Activated naive CD8-positive, alpha-beta T cell (primary cell): ENCODE measurements at regions not wholly inside any gene's neighbourhood (a gene's known extent, or its start where the extent isn't known, plus 50 kb on each side); places are given as distances from the start of the nearest gene placed in this dataset.

Source experiments
- H3K27ac Mint-ChIP-seq: one replicate; pipeline ENCODE4 v1.8.0; 2021; ENCODE audit warnings: mixed read lengths
- H3K27me3 Mint-ChIP-seq: one replicate; pipeline ENCODE4 v1.8.0; 2021; ENCODE audit warnings: mixed read lengths
- H3K36me3 Mint-ChIP-seq: one replicate; pipeline ENCODE4 v1.8.0; 2021; ENCODE audit warnings: mixed read lengths
- H3K4me1 Mint-ChIP-seq: one replicate; pipeline ENCODE4 v1.8.0; 2021; ENCODE audit warnings: low read depth, mixed read lengths
- H3K4me3 Mint-ChIP-seq: one replicate; pipeline ENCODE4 v1.8.0; 2021; ENCODE audit warnings: mild to moderate bottlenecking, mixed read lengths
- H3K9me3 Mint-ChIP-seq: one replicate; pipeline ENCODE4 v1.8.0; 2021; ENCODE audit warnings: low read depth, mixed read lengths

- Mint-ChIP-seq H3K4me1 (no peaks in the 10 kb centered on the region), H3K27ac (no peak overlapping the region), H3K36me3 (no peaks in the 10 kb centered on the region), H3K9me3 (no peaks in the 10 kb centered on the region), H3K4me3 (no peak overlapping the region), H3K27me3 (no peaks in the 10 kb centered on the region)
Measured at GRCh38 chr1:57911427-57911826, 487.6 kb upstream of the DAB1 start.

- H3K4me1 Mint-ChIP-seq = no peaks in the 10 kb centered on the region
- no peaks in the 10 kb centered on the region for H3K9me3 Mint-ChIP-seq
- no peaks in the 10 kb centered on the region for H3K36me3 Mint-ChIP-seq
Measured at GRCh38 chr1:57910782-57911181, 486.9 kb upstream of the DAB1 start.

DNA sequence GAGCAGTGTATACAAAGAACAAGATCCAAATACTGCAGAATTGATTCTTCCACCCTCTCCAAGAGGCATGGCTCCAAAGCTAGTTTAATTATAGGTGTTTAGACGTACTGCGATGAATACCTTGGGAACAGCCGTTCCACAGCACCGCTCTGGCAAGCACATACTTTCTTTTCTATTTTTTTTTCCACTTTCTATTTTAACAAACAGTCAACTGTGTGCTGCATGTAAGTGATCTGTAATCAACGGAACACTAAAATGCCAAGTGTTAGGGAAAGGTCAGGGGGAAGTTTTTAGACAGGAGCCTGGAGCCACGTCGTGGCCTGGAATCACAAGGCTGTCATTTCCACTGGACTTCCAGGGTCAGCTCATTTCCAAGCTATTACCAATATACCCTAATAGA is 486.4 kb upstream of the DAB1 start:
- Mint-ChIP-seq H3K36me3 (no peaks in the 10 kb centered on the region), H3K27me3 (no peaks in the 10 kb centered on the region)

More at GRCh38 chr1:57910782-57911181, 486.9 kb upstream of the DAB1 start:
- H3K27ac Mint-ChIP-seq = no peak overlapping the region
- no peak overlapping the region for H3K4me3 Mint-ChIP-seq
- H3K27me3 Mint-ChIP-seq = no peaks in the 10 kb centered on the region

DNA sequence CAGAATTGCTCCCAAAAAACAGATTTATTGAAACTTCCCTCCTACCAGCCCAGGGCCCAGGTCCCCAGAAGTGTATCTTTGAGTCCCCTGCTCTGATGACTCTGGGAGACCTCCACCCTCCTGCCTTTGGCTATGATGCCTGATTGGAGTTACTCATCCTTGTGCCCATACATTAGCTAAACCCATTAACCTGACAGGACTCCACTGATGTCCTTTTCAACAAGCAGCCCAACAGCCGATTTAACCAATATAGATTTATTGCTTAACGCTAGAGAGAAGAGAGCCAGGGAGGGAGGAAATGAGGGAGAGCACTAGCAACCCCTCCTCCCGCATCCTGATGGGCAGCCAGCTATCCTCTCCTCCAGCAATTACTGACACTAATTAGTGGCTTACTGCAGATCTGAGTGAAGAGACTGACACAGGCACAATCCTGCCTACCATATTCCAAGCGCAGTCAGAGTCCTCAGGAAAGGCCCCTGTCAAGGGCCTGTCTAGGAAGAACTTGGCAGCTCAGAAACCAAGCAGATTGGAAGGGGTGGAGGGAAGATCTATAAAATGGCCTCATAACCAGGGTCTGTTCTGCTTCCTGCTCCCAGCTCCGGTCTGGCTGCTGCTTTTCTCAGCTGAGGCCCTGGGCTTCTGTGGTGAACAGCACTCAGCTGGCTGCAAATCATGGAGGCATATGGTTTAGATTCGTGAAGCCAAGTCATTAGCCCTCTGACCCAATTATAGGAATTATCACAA is 484.5 kb upstream of the DAB1 start:
- H3K27me3 Mint-ChIP-seq = no peaks in the 10 kb centered on the region
- H3K36me3 Mint-ChIP-seq = no peaks in the 10 kb centered on the region
- no peaks in the 10 kb centered on the region for H3K9me3 Mint-ChIP-seq
- no peak overlapping the region for H3K27ac Mint-ChIP-seq
- H3K4me3 Mint-ChIP-seq = no peak overlapping the region
- H3K4me1 Mint-ChIP-seq = no peaks in the 10 kb centered on the region

More for the DNA sequence above, 486.4 kb upstream of the DAB1 start:
- Mint-ChIP-seq H3K27ac (no peak overlapping the region), H3K9me3 (no peaks in the 10 kb centered on the region), H3K4me3 (no peak overlapping the region), H3K4me1 (no peaks in the 10 kb centered on the region)

- Mint-ChIP-seq H3K4me1 (no peaks in the 10 kb centered on the region), H3K27me3 (no peaks in the 10 kb centered on the region), H3K36me3 (no peaks in the 10 kb centered on the region), H3K4me3 (no peak overlapping the region), H3K27ac (no peak overlapping the region), H3K9me3 (no peaks in the 10 kb centered on the region)
Measured at GRCh38 chr1:57901208-57901919, 477.5 kb upstream of the DAB1 start.

- Mint-ChIP-seq H3K4me3 (no peak overlapping the region), H3K27me3 (no peaks in the 10 kb centered on the region), H3K27ac (no peak overlapping the region), H3K36me3 (no peaks in the 10 kb centered on the region), H3K4me1 (no peaks in the 10 kb centered on the region), H3K9me3 (no peaks in the 10 kb centered on the region)
Measured at GRCh38 chr1:57898531-57898930, 474.7 kb upstream of the DAB1 start.

- Mint-ChIP-seq H3K4me3 (no peak overlapping the region), H3K4me1 (no peaks in the 10 kb centered on the region), H3K27ac (no peak overlapping the region), H3K9me3 (no peaks in the 10 kb centered on the region), H3K36me3 (no peaks in the 10 kb centered on the region), H3K27me3 (no peaks in the 10 kb centered on the region)
Measured at GRCh38 chr1:57897581-57897980, 473.7 kb upstream of the DAB1 start.

DNA sequence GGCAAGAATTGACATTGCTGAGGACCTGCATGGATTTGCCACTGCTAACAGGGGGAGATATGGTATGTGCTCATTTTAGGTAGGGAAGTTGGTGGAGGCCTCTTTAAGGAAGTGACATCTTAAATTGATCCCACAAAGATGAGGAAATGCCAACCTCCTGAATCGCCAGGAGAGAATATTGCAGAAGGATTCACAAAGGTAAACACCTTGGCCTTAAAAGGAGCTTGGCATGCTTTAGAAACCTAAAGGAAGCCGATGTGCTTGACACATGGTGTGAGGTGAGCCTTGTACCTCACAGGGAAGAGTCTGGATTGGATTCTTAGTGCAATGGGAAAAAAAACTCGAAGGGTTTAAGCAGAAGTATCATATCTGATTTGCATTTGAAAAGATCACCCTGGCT is 470.5 kb upstream of the DAB1 start:
- H3K9me3 Mint-ChIP-seq = no peaks in the 10 kb centered on the region
- H3K27me3 Mint-ChIP-seq = peaks cover 9% of the 10 kb centered on the region
- no peak overlapping the region for H3K27ac Mint-ChIP-seq
- no peaks in the 10 kb centered on the region for H3K4me1 Mint-ChIP-seq
- H3K4me3 Mint-ChIP-seq = no peak overlapping the region
- no peaks in the 10 kb centered on the region for H3K36me3 Mint-ChIP-seq

DNA sequence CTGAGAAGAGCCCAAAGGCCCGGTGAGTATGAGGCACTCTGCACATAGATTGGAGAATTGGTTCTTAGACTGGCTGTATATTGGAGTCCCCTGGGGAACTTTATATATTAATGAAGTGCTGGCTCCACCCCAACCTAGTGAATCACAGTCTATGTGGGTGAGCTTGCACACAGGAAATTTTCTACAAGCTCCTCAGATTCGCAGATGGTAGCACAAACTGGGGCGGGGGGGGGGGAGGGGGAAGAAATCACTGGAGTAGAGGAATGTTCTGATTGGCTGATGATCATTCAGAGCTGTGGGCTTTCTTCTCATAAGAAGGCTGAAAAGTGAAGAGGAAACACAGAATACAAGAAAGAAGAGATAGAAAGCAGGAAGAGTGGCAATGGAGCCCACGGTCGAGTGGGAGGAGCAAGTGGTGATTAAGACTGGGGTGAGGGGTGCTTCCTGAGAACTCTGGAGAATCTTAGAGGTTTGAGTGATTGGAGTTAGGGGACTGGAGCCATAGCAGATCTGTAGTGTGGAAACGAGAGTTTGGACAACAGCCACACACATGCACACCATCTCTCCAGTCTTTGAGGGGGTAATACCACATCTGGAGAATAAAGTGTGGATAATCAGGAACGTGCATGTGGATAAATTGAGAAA is 465.9 kb upstream of the DAB1 start:
- Mint-ChIP-seq H3K9me3 (no peaks in the 10 kb centered on the region), H3K27me3 (peaks cover 14% of the 10 kb centered on the region), H3K27ac (no peak overlapping the region), H3K4me1 (no peaks in the 10 kb centered on the region), H3K4me3 (no peak overlapping the region), H3K36me3 (no peaks in the 10 kb centered on the region)

DNA sequence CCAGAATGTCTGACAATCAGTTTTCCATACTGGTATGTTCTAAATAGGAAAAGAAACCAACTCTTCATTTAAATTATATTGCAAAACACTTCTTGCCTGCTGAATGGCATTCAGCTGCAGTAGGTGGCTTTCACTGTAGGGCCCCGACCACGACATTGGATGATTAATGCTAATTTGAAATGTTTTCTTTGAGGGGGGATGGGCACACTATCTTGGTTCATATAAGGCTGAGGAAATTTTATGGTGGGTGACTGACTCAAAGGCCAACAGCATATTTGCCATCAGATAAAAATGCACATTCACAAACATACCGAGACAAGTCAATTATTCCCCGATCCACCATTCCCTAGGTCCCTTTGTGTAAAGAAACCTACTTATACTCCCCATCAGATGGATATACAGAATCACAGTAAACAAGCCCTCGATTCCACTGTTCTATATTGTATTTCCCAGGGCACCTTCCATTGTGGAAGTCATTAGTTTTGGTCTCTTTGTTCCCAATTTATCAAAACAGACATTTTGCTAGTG is 464.2 kb upstream of the DAB1 start:
- peaks cover 14% of the 10 kb centered on the region for H3K27me3 Mint-ChIP-seq
- no peaks in the 10 kb centered on the region for H3K36me3 Mint-ChIP-seq
- no peak overlapping the region for H3K27ac Mint-ChIP-seq
- H3K4me1 Mint-ChIP-seq = no peaks in the 10 kb centered on the region
- H3K9me3 Mint-ChIP-seq = no peaks in the 10 kb centered on the region
- no peak overlapping the region for H3K4me3 Mint-ChIP-seq

DNA sequence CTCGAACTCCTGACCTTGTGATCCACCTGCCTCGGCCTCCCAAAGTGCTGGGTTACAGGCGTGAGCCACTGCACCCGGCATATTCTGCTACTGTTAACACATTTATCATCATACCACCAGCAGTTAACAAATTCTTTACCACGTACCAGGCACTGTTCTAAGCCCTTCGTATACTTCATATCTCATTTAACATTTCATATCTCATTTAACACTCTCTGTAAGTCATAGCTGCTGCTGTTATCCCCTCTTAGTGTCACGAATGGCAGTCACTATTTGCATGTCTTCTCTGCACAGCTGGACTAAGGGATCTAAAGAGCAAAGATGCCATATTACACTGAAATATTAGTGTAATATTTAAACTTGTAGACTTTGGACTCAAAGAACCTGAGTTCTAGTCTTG is 462.5 kb upstream of the DAB1 start:
- Mint-ChIP-seq H3K27ac (no peak overlapping the region), H3K9me3 (no peaks in the 10 kb centered on the region), H3K36me3 (no peaks in the 10 kb centered on the region), H3K27me3 (peaks cover 9% of the 10 kb centered on the region), H3K4me3 (no peak overlapping the region), H3K4me1 (no peaks in the 10 kb centered on the region)

DNA sequence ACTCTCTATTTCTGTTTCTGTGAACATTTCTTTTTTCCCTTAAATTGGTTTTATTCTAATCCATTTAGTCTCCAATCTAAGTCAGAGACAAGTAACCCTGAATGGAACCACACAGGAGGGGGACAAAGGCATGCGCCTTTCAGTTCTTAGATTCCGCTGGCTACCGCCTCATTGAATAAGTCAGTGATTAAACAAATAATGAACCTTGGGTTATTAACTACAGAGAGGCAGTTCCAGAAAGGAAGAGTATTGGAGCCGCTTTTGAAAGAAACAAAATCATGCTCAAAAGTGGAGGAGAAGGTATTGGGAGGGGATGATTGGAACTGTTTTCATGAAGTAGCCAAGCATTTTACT is 459.8 kb upstream of the DAB1 start:
- H3K27ac Mint-ChIP-seq = no peak overlapping the region
- no peak overlapping the region for H3K4me3 Mint-ChIP-seq
- peaks cover 2% of the 10 kb centered on the region for H3K27me3 Mint-ChIP-seq
- H3K36me3 Mint-ChIP-seq = no peaks in the 10 kb centered on the region
- no peaks in the 10 kb centered on the region for H3K4me1 Mint-ChIP-seq
- no peaks in the 10 kb centered on the region for H3K9me3 Mint-ChIP-seq

DNA sequence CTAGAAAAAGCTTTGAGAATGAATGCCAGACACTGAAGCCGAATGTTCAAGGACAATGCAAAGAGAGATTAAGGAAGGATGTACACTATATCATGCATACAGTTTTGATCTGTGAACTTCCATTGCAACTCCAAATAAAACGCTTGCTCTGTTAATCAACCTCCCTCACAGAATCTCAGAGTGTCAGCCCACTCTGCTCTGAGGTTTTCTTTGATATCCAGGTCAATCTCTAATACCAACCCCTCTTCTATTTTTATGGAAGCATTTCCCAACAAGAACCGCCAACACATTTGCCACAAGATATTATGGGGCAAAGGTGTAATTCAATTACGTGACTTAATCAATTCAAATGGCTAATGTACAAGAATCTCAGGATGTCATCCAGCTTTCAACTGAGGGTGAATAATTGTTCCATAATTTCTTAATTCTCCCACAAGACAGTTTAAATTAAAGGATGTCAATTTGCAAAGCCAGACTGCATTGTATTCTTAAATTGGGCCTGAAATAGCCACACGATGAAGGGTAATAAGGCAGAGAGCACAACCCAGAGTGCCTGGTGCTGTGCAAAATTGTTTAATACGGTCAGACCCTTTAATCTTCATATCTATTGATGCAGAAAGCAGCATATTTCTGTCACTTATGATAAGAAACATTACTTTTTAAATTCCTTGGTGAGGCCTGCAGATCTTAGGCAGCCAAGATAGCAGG is 459.2 kb upstream of the DAB1 start:
- H3K4me1 Mint-ChIP-seq = no peaks in the 10 kb centered on the region

GRCh38 chr1:57882072-57882471 is 458.2 kb upstream of the DAB1 start:
- no peaks in the 10 kb centered on the region for H3K4me1 Mint-ChIP-seq
- no peak overlapping the region for H3K4me3 Mint-ChIP-seq
- H3K9me3 Mint-ChIP-seq = no peaks in the 10 kb centered on the region
- H3K27me3 Mint-ChIP-seq = no peaks in the 10 kb centered on the region
- H3K36me3 Mint-ChIP-seq = no peaks in the 10 kb centered on the region
- no peak overlapping the region for H3K27ac Mint-ChIP-seq

More for the DNA sequence above, 459.2 kb upstream of the DAB1 start:
- Mint-ChIP-seq H3K9me3 (no peaks in the 10 kb centered on the region), H3K4me3 (no peak overlapping the region), H3K27me3 (no peaks in the 10 kb centered on the region), H3K27ac (no peak overlapping the region), H3K36me3 (no peaks in the 10 kb centered on the region)

- Mint-ChIP-seq H3K27ac (no peak overlapping the region), H3K4me1 (no peaks in the 10 kb centered on the region), H3K27me3 (no peaks in the 10 kb centered on the region), H3K9me3 (no peaks in the 10 kb centered on the region), H3K4me3 (no peak overlapping the region), H3K36me3 (no peaks in the 10 kb centered on the region)
Measured at GRCh38 chr1:57881639-57882038, 457.8 kb upstream of the DAB1 start.
